ENCODE measurements at regions not wholly inside any gene's neighbourhood (a gene's known extent, or its start where the extent isn't known, plus 50 kb on each side); places are given as distances from the start of the nearest gene placed in this dataset.
"Not testable (repeated sequence)": the region's sequence is repeated elsewhere in the genome, so short reads cannot be mapped to it uniquely, and the experiment has no call there.

DNA sequence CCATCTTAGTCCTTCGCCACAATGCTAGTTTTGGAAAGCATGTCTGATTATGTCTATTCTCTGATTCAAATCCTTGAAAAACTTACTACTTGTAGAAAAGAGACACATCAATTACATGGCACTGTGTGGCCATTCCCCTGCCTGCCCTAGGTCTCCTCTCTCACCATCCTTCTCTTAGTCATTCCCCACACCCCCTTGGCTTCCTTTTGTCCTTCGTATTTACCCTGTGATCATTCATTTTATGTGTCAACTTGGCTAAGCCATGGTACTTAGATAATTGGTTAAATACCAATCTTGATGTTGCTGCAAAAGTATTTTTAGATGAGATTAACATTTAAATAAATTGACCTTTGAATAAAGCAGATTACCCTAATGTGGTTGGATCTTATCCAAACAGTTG lies 122.9 kb upstream of the CDH11 start:
- no peak for DNase-seq (ENCODE audit: low read depth in 2 of 2)

DNA sequence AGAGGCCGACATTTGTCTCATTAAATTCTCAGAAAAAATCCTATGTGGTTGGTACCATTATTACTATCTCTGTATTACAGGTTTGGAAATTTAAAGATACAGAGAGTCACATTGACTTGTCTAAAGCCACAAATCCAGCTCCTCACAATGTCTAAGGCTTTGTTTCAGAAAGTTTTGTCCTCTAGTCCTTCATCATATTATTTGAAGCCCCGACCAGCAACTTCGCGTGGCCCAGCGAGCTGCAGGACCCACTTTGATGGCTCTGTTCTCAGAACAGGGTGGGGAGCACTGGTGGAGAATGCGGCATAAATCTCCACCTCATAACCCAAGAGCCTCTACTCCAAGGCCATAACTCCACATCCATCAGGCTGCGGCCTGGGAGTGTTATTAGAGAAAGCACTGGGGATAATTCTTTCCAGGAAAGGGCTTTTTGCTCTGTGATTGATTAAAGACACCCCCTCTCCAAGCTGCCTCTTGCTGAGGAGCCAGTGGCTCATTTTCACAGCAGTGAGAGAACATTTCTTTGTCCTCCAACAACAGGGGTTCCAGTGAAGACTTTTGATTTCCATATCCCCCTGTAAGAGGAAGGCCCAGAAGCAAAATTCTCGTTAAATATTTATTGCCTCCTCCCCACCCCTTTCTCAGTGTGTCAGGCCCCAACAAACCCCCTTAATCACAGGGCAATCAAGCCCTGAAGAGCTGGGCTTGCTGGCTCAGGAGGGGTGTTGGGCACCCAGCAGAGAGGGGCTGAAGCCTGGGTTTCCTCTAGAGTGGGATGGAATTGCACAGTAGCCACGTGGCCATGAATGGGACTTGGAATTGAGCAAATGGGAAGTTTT lies 113.7 kb upstream of the CDH11 start:
- no peak for DNase-seq (ENCODE audit: low read depth in 2 of 2)

DNA sequence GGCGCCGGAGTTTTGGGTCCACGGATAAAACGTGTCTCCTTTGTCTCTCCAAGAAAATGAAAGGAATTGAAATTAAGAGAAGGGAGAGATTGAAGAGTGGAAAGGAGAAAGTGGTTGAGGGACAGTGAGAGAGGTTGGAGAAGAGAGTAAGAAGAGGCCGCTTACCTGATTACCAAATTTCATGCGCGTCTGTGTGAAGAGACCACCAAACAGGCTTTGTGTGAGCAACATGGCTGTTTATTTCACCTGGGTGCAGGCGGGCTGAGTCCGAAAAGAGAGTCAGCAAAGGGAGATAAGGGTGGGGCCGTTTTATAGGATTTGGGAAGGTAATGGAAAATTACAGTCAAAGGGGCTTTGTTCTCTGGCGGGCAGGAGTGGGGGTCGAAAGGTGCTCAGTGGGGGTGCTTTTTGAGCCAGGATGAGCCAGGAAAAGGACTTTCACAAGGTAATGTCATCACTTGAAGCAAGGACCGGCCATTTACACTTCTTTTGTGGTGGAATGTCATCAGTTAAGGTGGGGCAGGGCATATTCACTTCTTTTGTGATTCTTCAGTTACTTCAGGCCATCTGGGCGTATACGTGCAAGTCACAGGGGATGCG lies 113.0 kb upstream of the CDH11 start:
- DNase-seq (ENCODE audit: low read depth in 2 of 2), result not testable (repeated sequence)

- no peak for DNase-seq (ENCODE audit: low read depth in 2 of 2)
Measured at GRCh38 chr16:65229191-65229662, 107.4 kb upstream of the CDH11 start.

DNA sequence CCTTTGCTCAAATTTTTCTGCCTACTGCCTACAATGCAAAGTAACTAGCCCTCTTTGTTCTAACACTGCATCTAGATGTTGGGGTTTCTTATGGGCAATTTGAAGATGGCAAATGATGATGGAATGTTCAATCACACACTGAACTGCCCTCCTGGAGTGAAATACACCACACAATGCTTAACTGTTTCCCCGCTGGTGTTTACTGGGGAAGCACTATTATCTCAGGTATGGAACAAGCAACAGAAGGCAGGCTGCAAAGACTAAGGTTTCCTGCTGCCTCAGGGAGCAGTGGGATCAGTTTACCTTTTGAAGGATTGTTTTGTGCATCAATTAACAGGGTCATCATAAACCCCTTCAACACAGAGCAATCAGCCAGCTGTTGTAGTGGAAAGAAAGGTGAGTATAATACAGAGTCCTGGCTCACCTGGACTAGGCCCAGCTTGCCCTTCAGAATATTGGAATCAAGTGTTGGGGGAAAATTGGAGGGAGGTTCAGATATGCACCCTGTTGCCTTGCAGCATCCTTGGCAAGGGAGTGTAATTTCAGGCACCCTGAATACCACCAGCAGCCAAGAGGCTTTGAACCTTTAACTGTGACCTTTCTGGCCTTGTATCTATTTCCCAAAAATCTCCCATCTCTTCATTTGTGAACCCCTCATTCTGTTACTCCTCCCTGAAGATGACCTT lies 105.4 kb upstream of the CDH11 start:
- no peak for DNase-seq (ENCODE audit: low read depth in 2 of 2)

- no peak for DNase-seq (ENCODE audit: low read depth in 2 of 2)
Measured at GRCh38 chr16:65226077-65226476, 104.2 kb upstream of the CDH11 start.

DNA sequence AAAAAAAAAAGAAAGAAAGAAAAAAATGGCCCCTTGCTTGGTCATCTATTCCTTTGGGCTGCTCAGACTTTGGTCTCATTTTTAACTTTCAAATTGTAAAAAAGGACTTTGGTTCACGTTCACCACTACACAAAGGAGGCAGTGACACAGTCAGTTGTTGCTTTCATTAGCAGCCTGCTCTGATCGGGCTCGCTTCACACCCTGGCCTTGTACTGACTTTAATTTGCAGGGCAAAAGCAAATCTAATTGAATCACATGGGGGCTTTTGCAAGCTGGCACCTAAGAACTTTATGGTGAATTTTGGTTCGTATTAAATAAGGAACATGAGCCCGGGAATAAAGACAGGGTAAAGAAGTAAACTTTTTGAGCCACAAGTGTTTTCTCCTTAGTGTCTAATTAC lies 103.6 kb upstream of the CDH11 start:
- no peak for DNase-seq (ENCODE audit: low read depth in 2 of 2)

DNA sequence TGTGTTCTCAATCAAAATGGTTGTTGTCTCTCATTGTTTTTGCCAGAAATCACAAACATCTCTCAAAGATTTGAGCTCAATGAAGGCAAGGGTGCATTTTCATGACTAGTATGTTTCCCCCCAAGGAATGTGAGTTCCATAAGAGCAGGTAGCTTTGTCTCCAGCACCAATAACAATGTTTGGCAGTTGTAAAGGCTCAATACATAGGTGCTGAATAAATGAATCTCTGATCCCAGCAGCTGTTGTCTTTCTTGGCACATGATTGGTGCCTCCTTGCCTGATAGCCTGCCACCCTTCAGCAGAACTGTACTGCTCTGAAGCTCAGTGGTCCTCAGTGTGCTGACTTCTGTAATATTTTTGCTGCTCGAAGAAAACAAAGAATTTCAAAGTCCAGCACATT lies 103.1 kb upstream of the CDH11 start:
- no peak for DNase-seq (ENCODE audit: low read depth in 2 of 2)

DNA sequence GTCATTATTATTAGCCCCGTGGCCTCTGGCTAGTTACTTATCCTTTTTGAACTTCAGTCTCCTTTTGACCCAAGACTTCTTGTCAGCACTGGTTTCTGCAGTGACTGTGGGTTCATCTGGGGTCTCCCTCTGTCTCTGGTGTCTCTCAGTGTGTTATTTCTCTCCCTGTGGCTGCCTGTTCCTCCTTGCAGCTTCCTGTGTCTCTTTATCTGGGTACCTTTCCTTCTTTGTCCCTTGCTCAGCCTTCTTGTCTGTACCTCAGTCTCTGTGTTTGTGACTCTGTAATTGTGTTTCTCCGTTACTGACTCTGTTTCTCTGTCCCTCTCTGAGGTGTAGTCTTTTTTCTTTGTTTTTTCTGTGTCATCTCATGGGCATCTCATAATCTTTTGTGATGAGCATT lies 102.6 kb upstream of the CDH11 start:
- DNase-seq (ENCODE audit: low read depth in 2 of 2), result no peak

DNA sequence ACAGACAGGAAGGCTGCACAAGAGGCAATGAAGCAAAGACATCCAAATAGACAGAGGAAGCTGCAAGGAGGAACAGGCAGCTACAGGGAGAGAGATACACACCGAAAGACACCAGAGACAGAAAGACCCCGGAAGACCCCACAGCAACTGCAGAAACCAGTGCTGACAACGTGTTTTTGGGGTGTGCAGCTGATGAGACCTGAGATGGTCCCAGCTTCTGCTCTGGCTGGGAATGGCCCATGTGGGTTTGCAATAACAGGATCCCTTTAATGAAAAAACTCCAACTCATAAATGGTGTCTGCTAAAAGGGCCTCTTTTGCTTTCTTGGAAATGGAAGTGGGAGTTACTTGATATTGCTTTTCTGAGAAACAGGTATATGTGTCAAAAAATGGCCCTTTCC lies 101.5 kb upstream of the CDH11 start:
- DNase-seq (ENCODE audit: low read depth in 2 of 2), result no peak

DNA sequence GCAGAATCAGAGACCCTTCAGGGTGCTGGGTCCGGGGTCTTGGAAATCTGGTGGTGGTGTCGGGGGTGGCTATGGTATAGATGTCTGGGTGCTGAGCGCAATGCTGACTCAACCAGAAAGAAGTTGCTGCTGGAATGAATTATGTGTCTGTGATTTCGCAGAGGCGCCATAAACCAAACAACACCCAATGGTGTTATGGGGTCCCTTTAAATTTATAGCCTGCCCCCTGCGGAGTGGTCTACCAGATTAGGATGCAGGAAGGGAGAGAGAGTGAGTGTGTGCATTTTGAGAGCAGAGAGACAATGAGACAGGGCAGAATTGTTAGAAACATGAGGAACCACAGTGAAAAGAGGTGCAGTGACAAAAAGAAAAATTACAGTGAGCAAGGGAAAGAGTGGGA lies 100.7 kb upstream of the CDH11 start:
- no peak for DNase-seq (ENCODE audit: low read depth in 2 of 2)

DNA sequence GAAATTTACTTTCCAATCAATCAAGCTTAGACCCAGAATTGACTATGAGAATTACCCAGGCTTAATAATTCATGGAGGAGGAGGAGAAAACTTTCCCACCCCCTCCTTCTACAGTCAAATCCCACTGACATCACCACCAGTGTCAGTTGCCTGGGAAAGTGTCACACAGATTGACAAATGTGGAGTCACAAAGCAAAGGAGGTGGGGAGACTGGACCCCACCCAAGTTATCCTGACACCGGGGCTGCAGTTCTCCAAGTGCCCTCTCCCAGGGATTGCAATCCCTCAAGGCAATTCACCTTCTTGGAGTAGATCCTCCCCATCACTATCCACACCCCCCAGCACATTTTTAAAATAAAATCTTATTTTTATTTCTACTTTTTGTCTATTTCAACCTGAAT lies 100.2 kb upstream of the CDH11 start:
- no peak for DNase-seq (ENCODE audit: low read depth in 2 of 2)

DNA sequence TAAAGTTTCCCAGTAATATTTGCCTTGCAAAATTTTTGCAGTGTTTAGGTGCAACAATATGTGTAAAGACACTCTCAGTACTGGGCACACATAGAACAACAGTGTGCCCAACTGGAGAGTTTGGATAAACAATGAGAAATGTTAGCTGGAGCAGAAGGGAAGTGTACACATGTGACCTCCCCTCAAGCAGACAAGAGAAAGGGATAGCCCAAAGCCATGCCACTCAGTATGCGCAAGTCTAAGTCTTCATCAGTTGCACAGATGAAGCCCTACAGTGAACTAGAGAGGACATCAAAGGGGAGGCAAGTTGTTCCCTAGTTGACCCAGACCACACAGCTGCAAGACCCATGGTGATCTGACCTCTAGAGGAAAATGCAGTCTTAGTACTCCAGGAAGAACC lies 97.9 kb upstream of the CDH11 start:
- no peak for DNase-seq (ENCODE audit: low read depth in 2 of 2)

- no peak for DNase-seq (ENCODE audit: low read depth in 2 of 2)
Measured at GRCh38 chr16:65218348-65218747, 96.5 kb upstream of the CDH11 start.

- DNase-seq (ENCODE audit: low read depth in 2 of 2), result no peak
Measured at GRCh38 chr16:65213866-65214595, 92.2 kb upstream of the CDH11 start.

GRCh38 chr16:65212791-65213190 lies 90.9 kb upstream of the CDH11 start:
- no peak for DNase-seq (ENCODE audit: low read depth in 2 of 2)

- no peak for DNase-seq (ENCODE audit: low read depth in 2 of 2)
Measured at GRCh38 chr16:65212240-65212639, 90.4 kb upstream of the CDH11 start.

DNA sequence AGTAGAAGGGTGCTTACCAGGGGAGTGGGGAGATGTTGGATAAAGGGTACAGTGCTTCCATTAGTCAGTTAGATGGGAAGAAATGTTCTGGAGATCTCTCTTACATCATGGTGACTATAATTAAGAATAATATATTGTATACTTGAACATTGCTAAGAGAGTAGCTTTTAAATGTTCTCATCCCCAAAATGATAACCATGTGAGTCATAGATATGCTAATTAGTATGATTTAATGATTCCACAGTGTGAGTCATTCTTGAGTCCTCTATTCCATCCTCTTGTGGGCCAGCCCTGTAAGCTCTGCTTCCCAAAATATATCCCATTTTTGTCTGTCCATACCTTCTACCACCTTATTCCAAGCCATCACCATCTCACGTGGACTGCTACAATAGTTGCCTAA lies 80.6 kb upstream of the CDH11 start:
- no peak for DNase-seq (ENCODE audit: low read depth in 2 of 2)

DNA sequence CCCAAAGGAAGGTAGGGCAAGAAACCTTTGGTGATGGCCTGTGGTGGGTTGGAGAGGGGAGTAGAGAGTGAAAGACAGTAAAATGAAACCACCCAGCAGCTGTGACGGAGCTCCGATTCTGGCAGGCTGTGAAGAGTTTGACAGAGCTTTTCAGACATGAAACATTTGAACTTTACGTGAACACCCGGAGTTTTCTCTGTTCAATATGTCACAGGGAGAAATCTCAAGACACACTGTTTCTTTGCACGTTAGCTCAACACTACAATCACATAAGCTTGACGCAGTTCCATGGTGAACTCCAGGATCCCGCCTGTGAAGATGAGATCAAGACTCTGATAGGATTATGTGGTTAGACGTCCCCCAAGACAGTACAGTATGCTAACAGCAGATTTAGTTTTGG lies 79.6 kb upstream of the CDH11 start:
- DNase-seq (ENCODE audit: low read depth in 2 of 2), result no peak

DNA sequence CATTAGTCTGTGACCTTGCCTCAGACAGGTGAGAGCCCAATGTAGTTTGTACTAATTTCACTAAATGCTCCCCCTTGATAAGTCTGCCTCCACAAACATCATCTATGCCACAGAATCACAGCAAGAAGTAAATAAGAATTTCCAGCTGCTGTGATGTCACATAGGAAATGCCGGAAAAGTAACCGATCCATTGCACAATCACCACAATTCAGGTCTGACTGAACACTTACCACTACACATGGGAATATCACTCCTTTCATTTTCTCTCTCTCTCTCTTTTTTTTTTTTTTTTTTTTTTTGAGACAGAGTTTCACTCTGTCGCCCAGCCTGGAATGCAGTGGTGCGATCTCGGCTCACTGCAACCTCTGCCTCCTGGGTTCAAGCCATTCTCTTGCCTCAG lies 79.0 kb upstream of the CDH11 start:
- DNase-seq (ENCODE audit: low read depth in 2 of 2), result no peak

GRCh38 chr16:65200156-65200773 lies 78.4 kb upstream of the CDH11 start:
- no peak for DNase-seq (ENCODE audit: low read depth in 2 of 2)

Data from lung microvascular endothelial cell (primary cell).